ENCODE measurements at regions not wholly inside any gene's neighbourhood (a gene's known extent, or its start where the extent isn't known, plus 50 kb on each side); places are given as distances from the start of the nearest gene placed in this dataset.

DNA sequence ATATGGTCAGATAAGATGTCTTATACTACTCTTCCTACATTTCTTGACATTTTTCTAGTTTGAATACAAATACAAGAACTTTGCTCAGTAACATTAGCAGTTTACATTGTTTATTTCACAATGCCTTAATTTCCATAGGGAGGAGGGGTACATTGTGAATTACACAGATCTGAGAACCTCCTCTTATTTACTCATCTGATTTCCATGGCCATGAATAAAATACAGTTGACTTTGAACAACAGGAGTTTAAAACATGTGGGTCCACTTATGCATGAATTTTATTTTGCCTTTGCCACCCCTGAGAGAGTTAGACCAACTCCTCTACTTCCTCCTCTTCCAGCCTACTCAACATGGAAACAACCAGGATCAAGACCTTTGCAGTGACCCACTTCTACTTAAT lies 67.7 kb downstream of the MGST1 start:
- DNase-seq (ENCODE audit: low read depth) = no peak

DNA sequence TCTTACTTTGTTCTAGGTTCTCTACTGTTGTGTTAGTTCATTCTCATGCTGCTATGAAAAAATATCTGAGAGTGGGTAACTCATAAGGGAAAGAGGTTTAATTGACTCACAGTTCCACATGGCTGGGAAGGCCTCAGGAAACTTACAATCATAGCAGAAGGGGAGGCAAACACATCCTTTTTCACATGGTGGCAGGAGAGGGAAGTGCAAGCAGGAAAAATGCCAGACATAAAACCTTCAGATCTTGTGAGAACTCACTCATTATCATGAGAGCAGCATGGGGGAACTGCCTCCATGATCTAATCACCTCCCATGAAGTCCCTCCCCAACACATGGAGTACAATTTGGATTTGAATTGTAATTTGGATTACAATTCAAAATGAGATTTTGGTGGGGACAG lies 69.6 kb downstream of the MGST1 start:
- no peak for DNase-seq (ENCODE audit: low read depth)

DNA sequence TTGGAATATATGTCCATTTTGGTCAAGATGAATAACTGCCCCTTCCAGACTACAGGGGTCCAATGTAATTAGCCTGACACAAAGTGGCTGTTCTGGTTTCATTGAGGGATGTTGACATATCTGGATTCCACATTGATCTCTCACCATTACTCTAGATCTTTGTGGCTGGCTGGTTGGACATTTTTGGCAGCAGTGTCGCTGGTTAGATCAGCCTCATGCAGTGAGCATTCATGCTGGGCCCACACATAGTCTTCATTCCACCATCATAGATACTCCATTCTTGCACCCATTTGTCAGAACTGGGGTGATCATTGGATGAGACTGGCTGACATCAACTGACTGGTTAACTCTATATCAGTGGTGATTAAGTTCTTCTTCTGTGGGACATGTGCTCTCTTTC lies 74.4 kb downstream of the MGST1 start:
- DNase-seq (ENCODE audit: low read depth) = no peak

DNA sequence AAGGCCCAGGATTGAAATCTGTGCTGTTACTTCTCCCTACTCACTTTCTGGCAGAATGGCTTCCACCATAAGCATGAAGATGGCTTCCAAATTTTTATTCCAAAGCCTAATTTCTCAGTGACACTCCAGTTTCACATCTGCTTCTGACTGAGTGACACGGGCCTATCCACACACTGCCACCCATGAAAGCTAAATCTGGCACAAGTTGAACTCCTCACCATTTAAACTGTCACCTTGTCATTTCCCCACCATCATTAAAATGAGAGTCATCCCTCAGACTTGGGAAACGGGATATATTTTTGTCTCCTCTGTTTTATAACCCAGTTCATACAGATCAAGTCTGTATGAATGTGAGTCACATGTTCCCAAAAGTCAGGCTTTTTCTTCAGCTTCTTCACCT lies 77.1 kb downstream of the MGST1 start:
- DNase-seq (ENCODE audit: low read depth) = no peak

DNA sequence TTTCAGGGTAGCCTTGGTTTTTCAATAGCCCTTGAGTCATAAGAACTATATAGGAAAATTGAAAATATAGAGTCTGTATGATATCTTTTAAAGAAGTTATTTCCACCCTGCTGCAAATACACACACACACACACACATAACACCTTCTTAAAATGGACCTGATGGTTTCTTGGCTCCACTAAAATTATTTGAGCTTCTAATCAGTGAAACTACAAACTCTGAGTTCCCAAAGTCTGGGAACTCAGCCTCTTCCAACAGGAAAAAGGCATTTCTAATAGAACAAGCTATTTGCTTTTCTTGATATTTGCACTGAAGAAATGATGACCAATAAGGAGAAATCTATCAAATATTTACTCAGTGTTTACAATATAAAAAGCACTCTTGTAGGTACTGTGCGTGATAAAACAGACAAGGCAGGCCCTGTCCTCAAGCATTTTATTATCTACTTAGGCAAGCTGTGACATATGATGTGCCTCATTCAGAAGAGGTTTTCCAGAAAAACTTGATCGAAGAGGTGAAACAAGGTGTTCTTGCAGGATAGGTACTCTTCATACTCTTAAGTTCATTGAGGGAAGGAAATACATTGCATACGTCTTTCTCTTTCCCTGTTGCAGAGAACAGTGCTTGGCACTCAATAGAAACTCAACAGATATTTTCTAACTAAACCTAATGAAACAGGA lies 88.6 kb downstream of the MGST1 start:
- no peak for DNase-seq (ENCODE audit: low read depth)

DNA sequence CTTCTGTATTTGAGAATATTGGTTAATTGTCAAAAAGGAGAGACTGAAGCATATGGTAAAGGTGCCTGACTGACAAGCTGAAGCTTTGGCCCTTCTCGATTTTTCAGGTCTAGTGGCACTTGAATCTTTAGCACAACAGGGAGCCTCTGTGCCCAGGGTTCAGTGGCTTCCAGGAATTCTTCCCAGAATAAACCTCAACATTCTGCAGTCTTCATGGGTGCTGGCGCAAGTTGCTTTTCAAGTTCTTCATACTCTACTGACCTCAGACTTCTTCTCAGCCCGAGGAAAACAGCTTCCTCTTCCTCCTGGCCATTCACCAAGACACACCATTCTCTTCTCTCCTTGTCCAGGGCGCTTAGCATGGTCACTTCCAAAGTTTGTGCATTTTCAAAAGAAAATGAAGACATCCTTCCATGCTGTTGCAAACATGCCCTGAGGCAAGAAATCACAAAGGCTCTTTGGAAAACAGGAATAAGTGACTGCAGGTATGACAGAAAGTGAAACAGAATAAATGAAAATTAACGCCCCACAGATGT lies 89.9 kb downstream of the MGST1 start:
- DNase-seq (ENCODE audit: low read depth) = no peak

DNA sequence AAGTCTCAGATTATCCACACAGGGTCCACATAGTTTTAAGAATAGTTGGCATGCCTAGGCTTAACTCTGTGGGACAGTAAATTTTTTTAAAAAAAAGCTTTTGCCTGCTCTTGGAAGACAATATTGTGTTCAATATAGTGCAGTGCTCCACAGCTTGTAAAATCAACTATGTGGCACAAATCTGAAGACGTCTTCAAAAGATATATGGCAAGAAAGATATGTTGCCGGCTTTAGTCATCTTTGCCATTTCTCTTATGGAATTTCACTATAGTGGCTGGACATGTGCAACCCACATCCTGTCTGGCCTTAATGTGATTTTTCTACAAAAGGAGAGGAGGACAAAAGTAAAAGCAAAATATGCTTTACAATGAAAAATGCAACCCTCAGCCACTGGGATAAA lies 90.5 kb downstream of the MGST1 start:
- no peak for DNase-seq (ENCODE audit: low read depth)

DNA sequence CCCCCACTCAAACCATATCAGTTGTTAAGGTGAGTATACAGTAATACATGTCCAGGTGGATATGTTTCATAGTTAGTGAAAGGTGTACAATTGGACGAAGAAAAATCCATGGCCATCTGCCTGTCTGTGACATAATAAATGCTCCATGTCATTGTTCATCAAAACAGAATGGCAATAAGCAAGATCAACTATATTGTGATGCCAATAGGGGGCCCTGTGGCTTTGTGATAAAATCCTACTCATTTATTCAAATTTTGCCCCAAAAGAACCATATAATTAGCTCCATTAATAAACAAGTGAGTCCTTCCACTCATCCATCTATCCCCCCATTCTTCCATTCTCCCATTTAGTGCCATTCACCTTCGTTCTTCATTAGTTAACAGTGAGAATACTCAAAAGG lies 102.0 kb downstream of the MGST1 start:
- DNase-seq (ENCODE audit: low read depth) = no peak

DNA sequence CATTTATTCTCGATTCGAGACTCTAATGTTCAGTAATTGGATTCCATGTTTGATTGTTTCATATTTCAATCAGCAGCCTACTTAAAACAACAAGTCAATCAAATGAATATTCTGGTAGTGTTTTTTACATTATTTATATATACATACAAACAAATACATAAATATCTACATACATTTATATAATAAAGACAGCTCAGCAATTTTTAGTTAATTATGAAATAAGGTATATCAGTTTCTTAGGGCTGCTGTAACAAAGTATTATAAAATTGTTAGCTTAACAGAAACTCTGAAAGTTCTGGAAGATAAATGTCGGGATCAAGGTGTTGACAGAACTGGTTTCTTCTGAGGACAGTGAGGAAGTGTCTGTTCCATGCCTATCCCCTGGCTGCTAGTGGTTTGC lies 105.9 kb downstream of the MGST1 start:
- no peak for DNase-seq (ENCODE audit: low read depth)

DNA sequence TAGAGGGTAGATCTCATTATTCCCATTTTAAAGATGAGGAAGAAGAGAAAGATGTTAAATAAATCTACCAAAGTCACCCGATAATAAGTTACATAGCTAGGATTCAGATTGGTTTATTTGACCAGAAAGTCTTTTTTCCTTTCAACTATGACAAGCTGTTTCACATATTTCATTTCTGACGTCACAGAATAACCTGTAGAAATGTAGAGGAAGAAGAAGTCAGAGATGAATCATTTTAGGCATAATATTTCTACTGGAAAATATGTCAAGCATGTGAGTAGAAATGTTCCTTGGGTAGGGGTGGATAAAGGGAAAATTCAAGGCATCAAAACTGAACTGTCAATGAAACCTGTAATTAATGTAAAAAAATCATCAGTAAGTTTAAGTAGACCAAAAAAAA lies 107.0 kb downstream of the MGST1 start:
- DNase-seq (ENCODE audit: low read depth) = no peak

DNA sequence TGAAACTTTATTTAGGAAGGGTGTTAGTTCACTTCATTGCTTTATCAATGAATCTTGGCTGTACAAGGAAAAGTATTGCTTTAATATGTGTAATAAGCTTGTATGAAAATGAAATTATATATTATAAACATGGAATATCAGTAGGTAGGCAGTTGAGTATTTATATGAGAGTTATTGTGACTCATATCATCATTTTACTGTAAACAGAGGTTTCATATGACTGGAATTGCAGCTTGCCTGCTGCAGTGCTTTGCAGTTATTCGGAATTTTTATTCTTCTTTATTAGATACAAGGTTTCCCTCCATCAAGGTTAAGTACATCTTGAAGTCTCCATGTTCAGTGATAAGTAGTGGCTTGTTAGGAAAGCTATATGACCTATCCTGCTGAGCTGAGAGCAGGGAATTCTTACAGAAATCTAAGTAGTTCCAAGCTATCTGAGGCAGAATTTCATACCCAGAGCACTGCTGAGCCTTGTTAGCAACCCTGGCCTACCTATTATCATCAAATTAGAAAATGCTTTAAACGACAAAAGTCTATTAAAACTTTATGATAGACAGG lies 111.2 kb downstream of the MGST1 start:
- no peak for DNase-seq (ENCODE audit: low read depth)

DNA sequence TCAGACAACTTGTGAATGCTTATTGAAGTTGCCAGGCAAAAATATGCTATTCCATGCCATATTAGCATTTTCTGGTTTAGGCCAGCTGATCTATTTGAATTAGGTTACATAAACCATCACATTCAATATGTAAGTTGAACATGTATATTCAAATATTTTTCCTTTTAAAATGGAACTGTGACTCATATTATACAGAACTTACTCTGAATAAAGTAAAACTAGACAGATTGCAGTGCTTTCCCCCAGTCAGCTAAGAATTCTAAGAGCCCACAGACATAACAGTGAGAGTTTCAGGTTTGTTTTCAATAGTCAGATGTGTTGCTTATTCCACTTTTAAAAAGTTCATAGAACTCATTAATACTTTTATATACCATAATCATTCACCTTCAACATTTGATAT lies 119.8 kb downstream of the MGST1 start:
- no peak for DNase-seq (ENCODE audit: low read depth)

DNA sequence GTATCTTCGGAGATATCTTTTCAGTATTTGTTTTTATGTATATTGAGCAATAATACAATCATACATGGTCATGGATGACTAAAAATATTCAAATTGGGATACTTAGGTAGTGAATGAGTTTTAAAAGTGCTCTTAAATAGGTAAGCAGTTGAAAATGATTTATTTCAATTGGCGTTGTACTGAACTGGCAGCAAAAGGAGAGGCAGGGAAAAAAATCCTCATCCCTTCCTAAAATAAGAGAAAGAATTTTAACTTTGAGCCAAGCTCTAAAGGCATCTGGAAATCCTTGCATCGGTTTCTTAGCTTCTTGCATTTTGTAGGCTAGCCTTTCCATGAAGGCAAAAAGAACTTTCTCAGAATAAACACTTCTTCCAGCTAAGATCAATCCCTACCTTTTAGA lies 125.2 kb downstream of the MGST1 start:
- no peak for DNase-seq (ENCODE audit: low read depth)

DNA sequence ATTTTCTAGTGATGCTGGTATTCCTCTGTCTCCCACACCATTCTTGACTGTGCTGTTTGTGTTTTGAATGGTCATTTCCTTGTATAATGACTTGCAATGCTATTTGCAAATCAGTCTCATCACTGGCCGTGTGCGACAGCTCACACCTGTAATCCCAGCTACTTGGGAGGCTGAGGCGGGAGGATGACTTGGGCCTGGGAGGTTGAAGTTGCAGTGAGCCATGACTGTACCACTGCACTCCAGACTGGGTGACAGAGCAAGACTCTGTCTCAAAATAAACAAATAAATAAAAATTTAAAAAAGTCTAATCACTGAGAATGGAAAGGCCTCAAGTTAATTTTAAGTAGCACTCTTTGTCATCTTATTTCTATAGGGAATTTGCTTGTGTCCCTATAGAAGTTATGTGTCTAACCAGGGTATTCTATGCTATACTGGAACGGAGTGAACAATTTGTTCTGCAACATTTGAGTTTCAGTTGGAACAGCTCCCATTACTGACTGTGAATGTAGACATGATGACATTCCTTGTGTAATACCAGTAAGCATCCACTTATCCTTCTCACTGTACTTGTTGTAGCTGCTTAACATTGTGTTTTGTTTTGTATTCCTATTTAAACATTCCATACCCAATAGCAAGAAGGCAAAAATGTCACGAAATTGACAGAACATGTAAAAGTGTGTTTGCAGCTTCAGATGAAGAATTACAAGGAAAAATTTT lies 126.3 kb downstream of the MGST1 start:
- DNase-seq (ENCODE audit: low read depth) = peak; percentile 3

DNA sequence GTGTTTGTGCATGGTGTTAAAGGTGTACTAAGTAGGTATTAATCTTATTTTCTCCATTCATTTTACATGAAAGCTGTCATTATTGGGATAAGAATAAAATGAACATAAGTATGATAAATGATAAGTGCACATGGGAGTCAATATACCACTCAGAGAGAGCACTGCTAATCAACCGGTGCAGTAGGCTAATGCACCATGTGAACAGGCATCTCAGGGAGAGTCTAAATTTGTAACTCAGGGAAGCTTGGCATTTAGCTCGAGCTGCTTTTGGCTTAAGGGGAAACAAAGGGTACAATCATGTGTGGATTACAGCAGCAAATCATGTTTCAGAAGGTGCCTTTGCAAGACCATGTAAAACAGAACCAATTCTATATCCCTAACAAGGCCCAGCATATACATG lies 127.4 kb downstream of the MGST1 start:
- no peak for DNase-seq (ENCODE audit: low read depth)

DNA sequence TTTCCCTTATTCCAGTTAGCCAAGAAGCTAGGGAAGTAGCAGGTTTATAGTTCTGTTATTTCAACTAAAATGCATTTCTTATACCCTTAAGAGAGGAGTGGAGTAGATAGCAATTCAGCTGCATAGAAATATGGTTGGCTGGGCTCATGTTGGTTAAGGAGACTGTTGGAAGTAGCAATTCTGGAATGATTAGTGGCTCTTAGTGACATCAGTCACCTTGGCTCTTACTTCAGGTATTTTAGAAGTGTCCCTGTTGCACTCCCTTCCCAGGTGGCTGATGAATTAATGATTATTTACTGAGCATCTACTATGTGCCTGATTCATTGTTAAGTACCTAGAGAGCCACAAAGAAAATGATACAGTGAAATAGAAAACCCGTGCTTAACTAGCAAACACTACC lies 128.1 kb downstream of the MGST1 start:
- no peak for DNase-seq (ENCODE audit: low read depth)

DNA sequence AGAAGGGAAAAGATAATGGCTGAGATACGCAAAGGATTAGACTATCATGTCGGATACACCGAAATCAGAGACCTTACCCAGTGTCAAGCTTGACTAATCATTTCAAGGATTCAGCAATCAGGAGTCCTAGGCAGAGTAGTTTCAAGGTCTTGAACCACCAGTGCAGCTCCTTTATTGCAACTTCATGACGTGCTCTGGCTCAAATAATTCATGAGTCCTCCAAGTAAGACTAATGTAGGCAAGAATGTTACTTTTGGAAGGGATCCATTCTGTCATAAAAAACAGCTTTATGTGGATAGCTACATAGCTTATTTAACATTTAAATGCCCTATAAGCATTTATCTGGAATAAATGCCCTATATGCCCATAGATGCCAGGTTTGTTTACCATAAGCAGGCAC lies 123.2 kb downstream of the LMO3 start:
- DNase-seq (ENCODE audit: low read depth) = peak; percentile 4

DNA sequence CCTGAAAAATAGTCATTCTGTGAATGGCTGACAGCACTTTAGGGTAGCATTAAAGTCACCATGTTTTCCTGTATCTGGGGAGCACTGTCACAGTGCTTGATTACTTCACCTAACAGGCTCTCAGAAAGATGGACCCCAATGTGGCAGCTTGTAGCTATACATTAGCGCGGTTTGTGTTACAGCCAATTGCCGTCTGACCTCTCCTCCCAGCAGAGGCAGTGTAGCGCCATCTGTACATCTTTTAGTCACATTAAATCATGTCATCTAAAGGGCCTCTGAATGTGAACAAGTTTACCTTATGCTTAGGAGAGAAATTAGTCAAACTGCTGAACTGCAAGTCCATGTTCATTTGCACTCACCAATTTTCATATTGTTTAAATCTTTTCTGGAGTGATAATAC lies 113.7 kb downstream of the LMO3 start:
- DNase-seq (ENCODE audit: low read depth) = no peak

DNA sequence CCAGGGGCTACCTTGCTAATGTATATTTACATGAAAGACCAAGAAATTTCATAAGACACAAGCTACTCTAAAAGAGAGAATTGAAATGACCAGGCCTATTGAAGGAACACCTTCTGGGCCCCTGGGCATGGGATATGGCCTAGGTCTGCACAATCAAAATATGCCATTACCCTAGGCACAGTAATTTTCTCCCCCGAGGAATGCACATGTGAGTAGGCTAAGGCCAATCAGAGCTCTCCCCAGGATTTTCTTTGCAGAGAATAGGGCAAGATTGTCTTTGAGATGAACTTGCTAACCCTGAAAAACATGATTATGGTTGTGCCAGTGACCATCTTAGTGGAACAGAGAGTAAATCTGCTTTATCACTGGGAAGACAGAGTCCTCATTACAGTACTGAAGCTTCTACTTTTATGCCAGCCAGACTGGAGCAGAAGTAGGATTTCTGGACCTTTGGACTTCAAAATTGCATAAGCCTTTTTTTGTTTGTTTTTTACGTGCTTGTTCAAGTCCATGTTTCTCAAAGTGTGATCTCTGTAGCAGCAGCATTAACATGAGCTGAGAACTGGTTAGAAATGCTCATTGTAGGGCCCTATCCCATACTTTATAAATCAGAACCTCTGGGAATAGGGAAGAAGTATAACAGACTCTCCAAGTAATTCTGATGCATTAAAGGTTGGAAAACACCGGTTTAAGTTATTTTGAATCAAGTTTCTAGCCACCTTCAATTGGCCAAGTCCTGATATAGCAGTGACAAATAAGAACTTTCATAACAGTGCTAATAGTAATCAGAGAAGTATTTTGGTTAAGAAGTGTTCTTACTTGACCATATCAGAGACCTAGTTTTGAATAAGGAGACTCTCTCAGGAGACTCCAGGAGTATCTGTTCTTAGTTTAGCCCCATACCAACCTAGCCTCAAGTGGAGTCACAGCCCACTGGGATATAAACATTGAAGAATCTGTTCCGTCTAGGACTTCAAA lies 112.9 kb downstream of the LMO3 start:
- no peak for DNase-seq (ENCODE audit: low read depth)

DNA sequence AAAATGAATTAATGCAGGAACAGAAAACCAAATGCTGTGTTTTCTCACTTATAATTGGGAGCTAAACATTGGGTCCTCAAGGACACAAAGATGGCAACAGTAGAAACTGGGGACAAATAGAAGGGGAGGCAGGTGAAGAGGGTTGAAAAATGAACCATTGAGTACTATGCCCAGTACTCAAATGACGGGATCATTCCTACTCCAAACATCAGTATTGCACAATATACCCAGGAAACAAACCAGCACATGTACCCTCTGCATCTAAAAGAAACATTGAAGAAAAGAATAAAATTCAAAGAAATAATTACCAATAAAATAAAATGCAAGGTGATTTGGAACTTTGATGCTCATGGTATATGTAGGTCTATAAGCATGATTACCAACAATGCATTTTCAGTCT lies 110.8 kb downstream of the LMO3 start:
- DNase-seq (ENCODE audit: low read depth) = no peak

Measured in stromal cell of bone marrow (primary cell).